ENCODE measurements at regions not wholly inside any gene's neighbourhood (a gene's known extent, or its start where the extent isn't known, plus 50 kb on each side); places are given as distances from the start of the nearest gene placed in this dataset.

- H3K4me3 ChIP-seq (ENCODE audit: control insufficient read depth, low read depth, low read length): no peak overlapping the region
- no peak for DNase-seq (ENCODE audit: low read depth)
- no peak for TF ChIP-seq CTCF (IDR thresholded peaks at IDR 0.05; ENCODE audit: control insufficient read depth, insufficient read depth, low read depth, low read length, missing control alignments)
Observed at GRCh38 chr4:130574215-130574614, 1478.3 kb downstream of the C4orf33 start.

- DNase-seq (ENCODE audit: low read depth): no peak
- no peak overlapping the region for H3K4me3 ChIP-seq (ENCODE audit: control insufficient read depth, low read depth, low read length)
- TF ChIP-seq CTCF (IDR thresholded peaks at IDR 0.05; ENCODE audit: control insufficient read depth, insufficient read depth, low read depth, low read length, missing control alignments): no peak
Observed at GRCh38 chr4:130576218-130576617, 1480.3 kb downstream of the C4orf33 start.

GRCh38 chr4:130591091-130591490, 1495.1 kb downstream of the C4orf33 start:
- DNase-seq (ENCODE audit: low read depth): no peak
- no peak overlapping the region for H3K4me3 ChIP-seq (ENCODE audit: control insufficient read depth, low read depth, low read length)
- TF ChIP-seq CTCF (IDR thresholded peaks at IDR 0.05; ENCODE audit: control insufficient read depth, insufficient read depth, low read depth, low read length, missing control alignments): no peak

GRCh38 chr4:130600706-130601105, 1504.8 kb downstream of the C4orf33 start:
- TF ChIP-seq CTCF (IDR thresholded peaks at IDR 0.05; ENCODE audit: control insufficient read depth, insufficient read depth, low read depth, low read length, missing control alignments): no peak
- no peak overlapping the region for H3K4me3 ChIP-seq (ENCODE audit: control insufficient read depth, low read depth, low read length)
- no peak for DNase-seq (ENCODE audit: low read depth)

- no peak for TF ChIP-seq CTCF (IDR thresholded peaks at IDR 0.05; ENCODE audit: control insufficient read depth, insufficient read depth, low read depth, low read length, missing control alignments)
- DNase-seq (ENCODE audit: low read depth): no peak
- H3K4me3 ChIP-seq (ENCODE audit: control insufficient read depth, low read depth, low read length): no peak overlapping the region
Observed at GRCh38 chr4:130603043-130603442, 1507.1 kb downstream of the C4orf33 start.

- no peak for TF ChIP-seq CTCF (IDR thresholded peaks at IDR 0.05; ENCODE audit: control insufficient read depth, insufficient read depth, low read depth, low read length, missing control alignments)
- no peak for DNase-seq (ENCODE audit: low read depth)
- no peak overlapping the region for H3K4me3 ChIP-seq (ENCODE audit: control insufficient read depth, low read depth, low read length)
Observed at GRCh38 chr4:130608121-130608520, 1512.2 kb downstream of the C4orf33 start.

- no peak for TF ChIP-seq CTCF (IDR thresholded peaks at IDR 0.05; ENCODE audit: control insufficient read depth, insufficient read depth, low read depth, low read length, missing control alignments)
- no peak for DNase-seq (ENCODE audit: low read depth)
Observed at GRCh38 chr4:130628531-130628930, 1532.6 kb downstream of the C4orf33 start.

More at GRCh38 chr4:130628531-130628930, 1532.6 kb downstream of the C4orf33 start:
- H3K4me3 ChIP-seq (ENCODE audit: control insufficient read depth, low read depth, low read length): no peak overlapping the region
